ENCODE measurements at regions not wholly inside any gene's neighbourhood (a gene's known extent, or its start where the extent isn't known, plus 50 kb on each side); places are given as distances from the start of the nearest gene placed in this dataset.

GRCh38 chr12:16458521-16459078 is 111.2 kb downstream of the MGST1 start:
- H3K4me3 Mint-ChIP-seq, result no peak overlapping the region
- H3K36me3 Mint-ChIP-seq, result peaks cover 7% of the 10 kb centered on the region
- peaks cover 5% of the 10 kb centered on the region for H3K9me3 Mint-ChIP-seq
- no peak for DNase-seq (ENCODE audit: extremely low spot score, unreplicated experiment)
- H3K27ac Mint-ChIP-seq, result no peak overlapping the region
- no peaks in the 10 kb centered on the region for H3K4me1 Mint-ChIP-seq (ENCODE audit: unreplicated experiment)
- TF ChIP-seq, protein P1, sequence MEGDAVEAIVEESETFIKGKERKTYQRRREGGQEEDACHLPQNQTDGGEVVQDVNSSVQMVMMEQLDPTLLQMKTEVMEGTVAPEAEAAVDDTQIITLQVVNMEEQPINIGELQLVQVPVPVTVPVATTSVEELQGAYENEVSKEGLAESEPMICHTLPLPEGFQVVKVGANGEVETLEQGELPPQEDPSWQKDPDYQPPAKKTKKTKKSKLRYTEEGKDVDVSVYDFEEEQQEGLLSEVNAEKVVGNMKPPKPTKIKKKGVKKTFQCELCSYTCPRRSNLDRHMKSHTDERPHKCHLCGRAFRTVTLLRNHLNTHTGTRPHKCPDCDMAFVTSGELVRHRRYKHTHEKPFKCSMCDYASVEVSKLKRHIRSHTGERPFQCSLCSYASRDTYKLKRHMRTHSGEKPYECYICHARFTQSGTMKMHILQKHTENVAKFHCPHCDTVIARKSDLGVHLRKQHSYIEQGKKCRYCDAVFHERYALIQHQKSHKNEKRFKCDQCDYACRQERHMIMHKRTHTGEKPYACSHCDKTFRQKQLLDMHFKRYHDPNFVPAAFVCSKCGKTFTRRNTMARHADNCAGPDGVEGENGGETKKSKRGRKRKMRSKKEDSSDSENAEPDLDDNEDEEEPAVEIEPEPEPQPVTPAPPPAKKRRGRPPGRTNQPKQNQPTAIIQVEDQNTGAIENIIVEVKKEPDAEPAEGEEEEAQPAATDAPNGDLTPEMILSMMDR (conservative IDR thresholded peaks at IDR 0.05), result no peak
- H3K27me3 Mint-ChIP-seq, result peaks cover 25% of the 10 kb centered on the region

DNA sequence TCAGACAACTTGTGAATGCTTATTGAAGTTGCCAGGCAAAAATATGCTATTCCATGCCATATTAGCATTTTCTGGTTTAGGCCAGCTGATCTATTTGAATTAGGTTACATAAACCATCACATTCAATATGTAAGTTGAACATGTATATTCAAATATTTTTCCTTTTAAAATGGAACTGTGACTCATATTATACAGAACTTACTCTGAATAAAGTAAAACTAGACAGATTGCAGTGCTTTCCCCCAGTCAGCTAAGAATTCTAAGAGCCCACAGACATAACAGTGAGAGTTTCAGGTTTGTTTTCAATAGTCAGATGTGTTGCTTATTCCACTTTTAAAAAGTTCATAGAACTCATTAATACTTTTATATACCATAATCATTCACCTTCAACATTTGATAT is 119.8 kb downstream of the MGST1 start:
- no peak for DNase-seq (ENCODE audit: extremely low spot score, unreplicated experiment)
- Mint-ChIP-seq H3K27ac (no peak overlapping the region), H3K4me1 (ENCODE audit: unreplicated experiment) (no peaks in the 10 kb centered on the region), H3K36me3 (no peaks in the 10 kb centered on the region), H3K4me3 (no peak overlapping the region), H3K9me3 (no peaks in the 10 kb centered on the region), H3K27me3 (peaks cover 11% of the 10 kb centered on the region)
- TF ChIP-seq, protein P1 (conservative IDR thresholded peaks at IDR 0.05), result no peak

DNA sequence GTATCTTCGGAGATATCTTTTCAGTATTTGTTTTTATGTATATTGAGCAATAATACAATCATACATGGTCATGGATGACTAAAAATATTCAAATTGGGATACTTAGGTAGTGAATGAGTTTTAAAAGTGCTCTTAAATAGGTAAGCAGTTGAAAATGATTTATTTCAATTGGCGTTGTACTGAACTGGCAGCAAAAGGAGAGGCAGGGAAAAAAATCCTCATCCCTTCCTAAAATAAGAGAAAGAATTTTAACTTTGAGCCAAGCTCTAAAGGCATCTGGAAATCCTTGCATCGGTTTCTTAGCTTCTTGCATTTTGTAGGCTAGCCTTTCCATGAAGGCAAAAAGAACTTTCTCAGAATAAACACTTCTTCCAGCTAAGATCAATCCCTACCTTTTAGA is 125.2 kb downstream of the MGST1 start:
- Mint-ChIP-seq H3K9me3 (no peaks in the 10 kb centered on the region), H3K4me3 (no peak overlapping the region), H3K4me1 (ENCODE audit: unreplicated experiment) (no peaks in the 10 kb centered on the region), H3K27me3 (peaks cover 11% of the 10 kb centered on the region), H3K27ac (no peak overlapping the region), H3K36me3 (no peaks in the 10 kb centered on the region)
- DNase-seq (ENCODE audit: extremely low spot score, unreplicated experiment), result no peak
- TF ChIP-seq, protein P1 (conservative IDR thresholded peaks at IDR 0.05), result no peak

DNA sequence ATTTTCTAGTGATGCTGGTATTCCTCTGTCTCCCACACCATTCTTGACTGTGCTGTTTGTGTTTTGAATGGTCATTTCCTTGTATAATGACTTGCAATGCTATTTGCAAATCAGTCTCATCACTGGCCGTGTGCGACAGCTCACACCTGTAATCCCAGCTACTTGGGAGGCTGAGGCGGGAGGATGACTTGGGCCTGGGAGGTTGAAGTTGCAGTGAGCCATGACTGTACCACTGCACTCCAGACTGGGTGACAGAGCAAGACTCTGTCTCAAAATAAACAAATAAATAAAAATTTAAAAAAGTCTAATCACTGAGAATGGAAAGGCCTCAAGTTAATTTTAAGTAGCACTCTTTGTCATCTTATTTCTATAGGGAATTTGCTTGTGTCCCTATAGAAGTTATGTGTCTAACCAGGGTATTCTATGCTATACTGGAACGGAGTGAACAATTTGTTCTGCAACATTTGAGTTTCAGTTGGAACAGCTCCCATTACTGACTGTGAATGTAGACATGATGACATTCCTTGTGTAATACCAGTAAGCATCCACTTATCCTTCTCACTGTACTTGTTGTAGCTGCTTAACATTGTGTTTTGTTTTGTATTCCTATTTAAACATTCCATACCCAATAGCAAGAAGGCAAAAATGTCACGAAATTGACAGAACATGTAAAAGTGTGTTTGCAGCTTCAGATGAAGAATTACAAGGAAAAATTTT is 126.3 kb downstream of the MGST1 start:
- no peaks in the 10 kb centered on the region for H3K4me1 Mint-ChIP-seq (ENCODE audit: unreplicated experiment)
- H3K27ac Mint-ChIP-seq, result no peak overlapping the region

GRCh38 chr12:16474801-16475200 is 127.4 kb downstream of the MGST1 start:
- Mint-ChIP-seq H3K4me1 (ENCODE audit: unreplicated experiment) (no peaks in the 10 kb centered on the region), H3K9me3 (no peaks in the 10 kb centered on the region), H3K27ac (no peak overlapping the region), H3K27me3 (peaks cover 12% of the 10 kb centered on the region), H3K4me3 (no peak overlapping the region), H3K36me3 (no peaks in the 10 kb centered on the region)
- TF ChIP-seq, protein P1 (conservative IDR thresholded peaks at IDR 0.05), result no peak
- DNase-seq (ENCODE audit: extremely low spot score, unreplicated experiment), result no peak

More for the DNA sequence above, 126.3 kb downstream of the MGST1 start:
- Mint-ChIP-seq H3K27me3 (peaks cover 12% of the 10 kb centered on the region), H3K9me3 (no peaks in the 10 kb centered on the region), H3K4me3 (no peak overlapping the region), H3K36me3 (no peaks in the 10 kb centered on the region)
- DNase-seq (ENCODE audit: extremely low spot score, unreplicated experiment), result no peak
- TF ChIP-seq, protein P1 (conservative IDR thresholded peaks at IDR 0.05), result no peak

Data from type B pancreatic cell (in vitro differentiated cells).